GM23338 (cell line): ENCODE measurements at regions not wholly inside any gene's neighbourhood (a gene's known extent, or its start where the extent isn't known, plus 50 kb on each side); places are given as distances from the start of the nearest gene placed in this dataset.

Source experiments
- ATAC-seq: fragments of 200-7000 bp; cut with Tn5 transposase; 3 replicates; pipeline ENCODE4 v1.9.1; 2020
- DNase-seq: peaks from one replicate; pipeline ENCODE4 v3.0.0-alpha.2; 2015; ENCODE audit warnings: low spot score
- H2AFZ ChIP-seq: fragments of 200-600 bp; sonication (generic); 2 replicates; pipeline ENCODE4 v1.8.0; 2016; ENCODE audit warnings: antibody characterized with exemption, mild to moderate bottlenecking, moderate library complexity
- H3F3A ChIP-seq: fragments of 200-600 bp; sonication (generic); replicated peaks from 2 replicates; pipeline ENCODE4 v1.8.0; 2017; ENCODE audit warnings: antibody characterized with exemption, mixed run types, low read depth
- H3K27ac ChIP-seq: fragments of 200-600 bp; sonication (generic); 2 replicates; pipeline ENCODE4 v1.6.1; 2016; ENCODE audit warnings: low read depth
- H3K27me3 ChIP-seq: fragments of 200-600 bp; sonication (generic); 2 replicates; pipeline ENCODE4 v1.8.0; 2016; ENCODE audit warnings: mild to moderate bottlenecking, mixed run types, moderate library complexity; ENCODE audit not compliant: insufficient read depth
- H3K36me3 ChIP-seq: fragments of 200-600 bp; sonication (generic); 2 replicates; pipeline ENCODE4 v1.8.0; 2016; ENCODE audit warnings: mild to moderate bottlenecking; ENCODE audit not compliant: insufficient read depth
- H3K4me1 ChIP-seq: fragments of 200-600 bp; sonication (generic); 2 replicates; pipeline ENCODE4 v1.8.0; 2016; ENCODE audit warnings: mild to moderate bottlenecking, moderate library complexity; ENCODE audit not compliant: insufficient read depth
- H3K4me2 ChIP-seq: fragments of 200-600 bp; sonication (generic); 2 replicates; pipeline ENCODE4 v1.7.1; 2017; ENCODE audit warnings: mixed run types
- H3K4me3 ChIP-seq: fragments of 200-600 bp; sonication (generic); 2 replicates; pipeline ENCODE4 v1.6.1; 2016; ENCODE audit warnings: mixed run types
- H3K79me2 ChIP-seq: fragments of 200-600 bp; sonication (generic); replicated peaks from 2 replicates; pipeline ENCODE4 v1.8.0; 2017; ENCODE audit warnings: mild to moderate bottlenecking; ENCODE audit not compliant: insufficient read depth
- H3K9me2 ChIP-seq: fragments of 200-600 bp; sonication (generic); 2 replicates; pipeline ENCODE4 v1.8.0; 2017; ENCODE audit not compliant: insufficient read depth
- H4K20me1 ChIP-seq: fragments of 200-600 bp; sonication (generic); replicated peaks from 2 replicates; pipeline ENCODE4 v1.8.0; 2017; ENCODE audit warnings: mild to moderate bottlenecking; ENCODE audit not compliant: insufficient read depth
- H3K27ac Mint-ChIP-seq: 2 replicates; pipeline ENCODE4 v1.8.0; 2020; ENCODE audit warnings: inconsistent platforms, mild to moderate bottlenecking, moderate library complexity, mixed read lengths
- H3K27me3 Mint-ChIP-seq: 3 replicates; pipeline ENCODE4 v1.8.0; 2022; ENCODE audit warnings: low read depth, mild to moderate bottlenecking, moderate library complexity, mixed read lengths, inconsistent platforms; ENCODE audit not compliant: insufficient read depth, poor library complexity
- H3K36me3 Mint-ChIP-seq: 3 replicates; pipeline ENCODE4 v1.8.0; 2021; ENCODE audit warnings: low read depth, mild to moderate bottlenecking, inconsistent platforms, moderate library complexity, mixed read lengths
- H3K4me1 Mint-ChIP-seq: 3 replicates; pipeline ENCODE4 v1.8.0; 2020; ENCODE audit warnings: mild to moderate bottlenecking, inconsistent platforms, mixed read lengths
- H3K4me3 Mint-ChIP-seq: 3 replicates; pipeline ENCODE4 v1.8.0; 2021; ENCODE audit warnings: moderate library complexity, mild to moderate bottlenecking, inconsistent platforms, mixed read lengths
- H3K9me3 Mint-ChIP-seq: 3 replicates; pipeline ENCODE4 v1.8.0; 2020; ENCODE audit warnings: moderate library complexity, mild to moderate bottlenecking, inconsistent platforms, mixed read lengths
- CREB1 ChIP-seq: fragments of 250-450 bp; sonication (Bioruptor Pico); IDR thresholded peaks from 2 replicates; pipeline ENCODE4 v1.5.0; 2020; ENCODE audit warnings: low read depth, mild to moderate bottlenecking, moderate library complexity
- EZH2 ChIP-seq: fragments of 200-600 bp; sonication (generic); IDR thresholded peaks from one replicate; pipeline ENCODE4 v1.8.0; 2017; ENCODE audit warnings: antibody characterized with exemption, mild to moderate bottlenecking, low read depth; ENCODE audit not compliant: unreplicated experiment
- EZH2phosphoT487 ChIP-seq: fragments of 200-600 bp; sonication (generic); IDR thresholded peaks from one replicate; pipeline ENCODE4 v1.8.1; 2018; ENCODE audit warnings: antibody characterized with exemption; ENCODE audit not compliant: unreplicated experiment
- JUNB ChIP-seq: IDR thresholded peaks from one replicate; pipeline ENCODE4 v1.6.1; 2016; ENCODE audit warnings: antibody characterized with exemption; ENCODE audit not compliant: unreplicated experiment
- NANOG ChIP-seq: IDR thresholded peaks from 2 replicates; pipeline ENCODE4 v1.6.1; 2016; ENCODE audit warnings: antibody characterized with exemption, borderline replicate concordance
- POLR2AphosphoS5 ChIP-seq: IDR thresholded peaks from 2 replicates; pipeline ENCODE4 v1.6.1; 2016; ENCODE audit warnings: antibody characterized with exemption, low read depth
- STAT1 ChIP-seq: IDR thresholded peaks from one replicate; pipeline ENCODE4 v1.6.1; 2016; ENCODE audit warnings: antibody characterized with exemption; ENCODE audit not compliant: unreplicated experiment
- ZNF114 ChIP-seq: fragments of 250-450 bp; sonication (Bioruptor Pico); IDR thresholded peaks from 2 replicates; pipeline ENCODE4 v1.5.0; 2020; ENCODE audit warnings: mild to moderate bottlenecking, moderate library complexity
- ZNF331 ChIP-seq: fragments of 250-450 bp; sonication (Bioruptor Pico); IDR thresholded peaks from 2 replicates; pipeline ENCODE4 v1.5.0; 2020; ENCODE audit warnings: low read depth, mild to moderate bottlenecking, moderate library complexity
- TF ChIP-seq, protein P1 (sequence below), 2 experiments: fragments of 200-600 bp in 1 of 2; sonication (generic) in 1 of 2; conservative IDR thresholded peaks; 2 replicates each; pipeline versions ENCODE4 v1.5.1 to v1.6.1; 2016 to 2017; ENCODE audit warnings: antibody characterized with exemption in 2 of 2, low read depth in 2 of 2, mild to moderate bottlenecking in 2 of 2, moderate library complexity in 1 of 2
- TF ChIP-seq, protein P2 (sequence below): IDR thresholded peaks from one replicate; pipeline ENCODE4 v1.6.1; 2018; ENCODE audit warnings: antibody characterized with exemption; ENCODE audit not compliant: unreplicated experiment
- TF ChIP-seq, protein P3 (sequence below): IDR thresholded peaks from 2 replicates; pipeline ENCODE4 v1.6.1; 2016; ENCODE audit warnings: antibody characterized with exemption

DNA sequence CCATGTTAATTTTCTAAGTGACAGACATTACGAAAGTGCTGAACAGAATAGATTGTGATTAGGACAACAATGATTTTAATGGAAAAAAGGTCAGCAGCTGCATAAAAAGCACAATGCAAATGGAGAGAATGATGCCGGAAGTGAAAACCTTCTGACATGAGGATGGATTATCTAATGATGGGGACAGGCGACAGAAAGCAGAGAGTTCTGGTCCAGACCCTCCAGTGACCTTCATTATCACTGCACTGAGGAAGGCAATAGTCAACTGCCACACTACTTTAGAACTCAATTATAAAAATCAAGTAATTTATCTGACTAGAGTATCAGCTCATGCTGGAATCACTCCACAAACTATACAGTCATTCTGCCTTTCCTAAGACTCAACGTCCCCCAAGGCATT lies 746.1 kb upstream of the EPHA5 start:
- Mint-ChIP-seq H3K36me3 (no peaks in the 10 kb centered on the region), H3K27ac (no peak overlapping the region), H3K9me3 (0 out of 3 replicates have a peak, but pooled peaks cover 3% of the 10 kb centered on the region), H3K4me3 (no peak overlapping the region), H3K27me3 (no peaks in the 10 kb centered on the region), H3K4me1 (no peaks in the 10 kb centered on the region)
- Histone ChIP-seq H3K79me2 (no peaks in the 10 kb centered on the region), H3K4me3 (no peak overlapping the region), H3K4me2 (no peak overlapping the region), H4K20me1 (no peaks in the 10 kb centered on the region), H3F3A (no peaks in the 10 kb centered on the region), H3K4me1 (no peaks in the 10 kb centered on the region), H3K27ac (no peak overlapping the region), H2AFZ (no peak overlapping the region), H3K9me2 (no peaks in the 10 kb centered on the region), H3K27me3 (no peaks in the 10 kb centered on the region), H3K36me3 (no peaks in the 10 kb centered on the region)
- DNase-seq, result no peak
- no peak for ATAC-seq
- TF ChIP-seq POLR2AphosphoS5 (no peak), NANOG (no peak)
- TF ChIP-seq, protein P1, sequence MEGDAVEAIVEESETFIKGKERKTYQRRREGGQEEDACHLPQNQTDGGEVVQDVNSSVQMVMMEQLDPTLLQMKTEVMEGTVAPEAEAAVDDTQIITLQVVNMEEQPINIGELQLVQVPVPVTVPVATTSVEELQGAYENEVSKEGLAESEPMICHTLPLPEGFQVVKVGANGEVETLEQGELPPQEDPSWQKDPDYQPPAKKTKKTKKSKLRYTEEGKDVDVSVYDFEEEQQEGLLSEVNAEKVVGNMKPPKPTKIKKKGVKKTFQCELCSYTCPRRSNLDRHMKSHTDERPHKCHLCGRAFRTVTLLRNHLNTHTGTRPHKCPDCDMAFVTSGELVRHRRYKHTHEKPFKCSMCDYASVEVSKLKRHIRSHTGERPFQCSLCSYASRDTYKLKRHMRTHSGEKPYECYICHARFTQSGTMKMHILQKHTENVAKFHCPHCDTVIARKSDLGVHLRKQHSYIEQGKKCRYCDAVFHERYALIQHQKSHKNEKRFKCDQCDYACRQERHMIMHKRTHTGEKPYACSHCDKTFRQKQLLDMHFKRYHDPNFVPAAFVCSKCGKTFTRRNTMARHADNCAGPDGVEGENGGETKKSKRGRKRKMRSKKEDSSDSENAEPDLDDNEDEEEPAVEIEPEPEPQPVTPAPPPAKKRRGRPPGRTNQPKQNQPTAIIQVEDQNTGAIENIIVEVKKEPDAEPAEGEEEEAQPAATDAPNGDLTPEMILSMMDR (conservative IDR thresholded peaks at IDR 0.05; ENCODE audit: low read depth in 2 of 2), result no peak

DNA sequence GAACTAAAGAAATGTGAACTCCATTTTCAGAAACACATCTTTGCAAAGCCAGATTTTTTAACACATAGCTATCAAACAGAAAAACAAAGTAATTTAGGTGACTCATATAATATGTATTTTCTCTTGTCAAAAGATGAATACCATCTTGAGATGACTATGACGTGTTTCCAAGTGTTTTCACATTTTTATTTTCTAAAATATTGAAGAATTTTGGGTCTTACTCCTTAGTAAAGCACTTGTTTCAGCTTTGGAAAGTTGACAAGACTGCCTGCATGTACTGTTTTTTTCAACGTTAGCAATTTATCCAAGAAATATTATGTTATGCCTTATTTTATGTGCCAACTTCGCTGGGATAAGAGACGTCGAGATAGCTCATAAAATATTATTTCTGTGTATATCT lies 733.9 kb upstream of the EPHA5 start:
- H3K36me3 Mint-ChIP-seq, result no peaks in the 10 kb centered on the region
- Histone ChIP-seq H3K4me1 (no peaks in the 10 kb centered on the region), H3K79me2 (no peaks in the 10 kb centered on the region), H3K36me3 (no peaks in the 10 kb centered on the region), H3K9me2 (no peaks in the 10 kb centered on the region), H4K20me1 (no peaks in the 10 kb centered on the region), H3K27me3 (no peaks in the 10 kb centered on the region), H3F3A (no peaks in the 10 kb centered on the region), H3K27ac (no peak overlapping the region), H3K4me3 (no peak overlapping the region), H3K4me2 (no peak overlapping the region), H2AFZ (no peak overlapping the region)
- ATAC-seq, result no peak
- no peaks in the 10 kb centered on the region; the same call in 1 of the 3 replicates for H3K9me3 Mint-ChIP-seq
- H3K4me3 Mint-ChIP-seq, result no peak overlapping the region
- no peak for DNase-seq
- no peaks in the 10 kb centered on the region for H3K4me1 Mint-ChIP-seq
- peaks cover 1% of the 10 kb centered on the region for H3K27me3 Mint-ChIP-seq
- H3K27ac Mint-ChIP-seq, result no peak overlapping the region
- TF ChIP-seq JUNB (no peak), STAT1 (no peak), ZNF331 (CRISPR knock-in tag) (no peak), NANOG (no peak), EZH2phosphoT487 (no peak), POLR2AphosphoS5 (no peak), EZH2 (no peak), CREB1 (CRISPR knock-in tag) (no peak), ZNF114 (no peak)
- TF ChIP-seq, protein P1 (conservative IDR thresholded peaks at IDR 0.05; ENCODE audit: low read depth in 2 of 2), result no peak
- TF ChIP-seq, protein P2, sequence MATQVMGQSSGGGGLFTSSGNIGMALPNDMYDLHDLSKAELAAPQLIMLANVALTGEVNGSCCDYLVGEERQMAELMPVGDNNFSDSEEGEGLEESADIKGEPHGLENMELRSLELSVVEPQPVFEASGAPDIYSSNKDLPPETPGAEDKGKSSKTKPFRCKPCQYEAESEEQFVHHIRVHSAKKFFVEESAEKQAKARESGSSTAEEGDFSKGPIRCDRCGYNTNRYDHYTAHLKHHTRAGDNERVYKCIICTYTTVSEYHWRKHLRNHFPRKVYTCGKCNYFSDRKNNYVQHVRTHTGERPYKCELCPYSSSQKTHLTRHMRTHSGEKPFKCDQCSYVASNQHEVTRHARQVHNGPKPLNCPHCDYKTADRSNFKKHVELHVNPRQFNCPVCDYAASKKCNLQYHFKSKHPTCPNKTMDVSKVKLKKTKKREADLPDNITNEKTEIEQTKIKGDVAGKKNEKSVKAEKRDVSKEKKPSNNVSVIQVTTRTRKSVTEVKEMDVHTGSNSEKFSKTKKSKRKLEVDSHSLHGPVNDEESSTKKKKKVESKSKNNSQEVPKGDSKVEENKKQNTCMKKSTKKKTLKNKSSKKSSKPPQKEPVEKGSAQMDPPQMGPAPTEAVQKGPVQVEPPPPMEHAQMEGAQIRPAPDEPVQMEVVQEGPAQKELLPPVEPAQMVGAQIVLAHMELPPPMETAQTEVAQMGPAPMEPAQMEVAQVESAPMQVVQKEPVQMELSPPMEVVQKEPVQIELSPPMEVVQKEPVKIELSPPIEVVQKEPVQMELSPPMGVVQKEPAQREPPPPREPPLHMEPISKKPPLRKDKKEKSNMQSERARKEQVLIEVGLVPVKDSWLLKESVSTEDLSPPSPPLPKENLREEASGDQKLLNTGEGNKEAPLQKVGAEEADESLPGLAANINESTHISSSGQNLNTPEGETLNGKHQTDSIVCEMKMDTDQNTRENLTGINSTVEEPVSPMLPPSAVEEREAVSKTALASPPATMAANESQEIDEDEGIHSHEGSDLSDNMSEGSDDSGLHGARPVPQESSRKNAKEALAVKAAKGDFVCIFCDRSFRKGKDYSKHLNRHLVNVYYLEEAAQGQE, result no peak
- TF ChIP-seq, protein P3, sequence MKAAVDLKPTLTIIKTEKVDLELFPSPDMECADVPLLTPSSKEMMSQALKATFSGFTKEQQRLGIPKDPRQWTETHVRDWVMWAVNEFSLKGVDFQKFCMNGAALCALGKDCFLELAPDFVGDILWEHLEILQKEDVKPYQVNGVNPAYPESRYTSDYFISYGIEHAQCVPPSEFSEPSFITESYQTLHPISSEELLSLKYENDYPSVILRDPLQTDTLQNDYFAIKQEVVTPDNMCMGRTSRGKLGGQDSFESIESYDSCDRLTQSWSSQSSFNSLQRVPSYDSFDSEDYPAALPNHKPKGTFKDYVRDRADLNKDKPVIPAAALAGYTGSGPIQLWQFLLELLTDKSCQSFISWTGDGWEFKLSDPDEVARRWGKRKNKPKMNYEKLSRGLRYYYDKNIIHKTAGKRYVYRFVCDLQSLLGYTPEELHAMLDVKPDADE, result no peak
